ENCODE measurements at regions not wholly inside any gene's neighbourhood (a gene's known extent, or its start where the extent isn't known, plus 50 kb on each side); places are given as distances from the start of the nearest gene placed in this dataset.

DNA sequence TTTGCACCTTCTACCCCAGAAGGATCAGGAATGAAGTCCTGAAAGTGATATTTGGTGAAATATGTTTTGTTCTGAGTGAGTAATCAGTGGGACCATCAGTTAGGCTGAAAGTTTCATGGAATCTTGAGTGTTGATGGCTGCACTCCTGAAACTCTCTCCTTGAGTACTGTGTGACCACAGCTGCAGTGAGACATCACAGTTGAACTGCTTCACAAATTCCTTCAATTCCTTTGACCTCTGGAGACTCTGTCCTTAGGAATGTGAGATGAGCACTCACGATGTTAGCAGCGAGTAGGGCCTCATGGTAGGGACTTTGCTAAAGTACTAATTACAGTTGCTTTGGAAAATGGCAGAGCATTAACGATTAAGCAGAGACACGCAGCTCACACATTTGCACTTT lies 142.9 kb upstream of the SLC4A4 start (continued):
- TF ChIP-seq CTBP2 (IDR thresholded peaks at IDR 0.05; ENCODE audit: borderline replicate concordance, insufficient read depth, insufficient read length, low read length) (no peak), SP2 (IDR thresholded peaks at IDR 0.05; ENCODE audit: low read length) (no peak), CBX5 (IDR thresholded peaks at IDR 0.05; ENCODE audit: low read depth, low read length) (no peak), JUND (IDR thresholded peaks at IDR 0.05; ENCODE audit: low read length) (no peak), SIX5 (IDR thresholded peaks at IDR 0.05; ENCODE audit: low read depth, low read length) (no peak), POLR2AphosphoS5 (IDR thresholded peaks at IDR 0.05; ENCODE audit: low read depth, low read length) (no peak), ZNF274 (IDR thresholded peaks at IDR 0.05; ENCODE audit: borderline replicate concordance, extremely low read depth, low read length) (no peak), SRF (IDR thresholded peaks at IDR 0.05; ENCODE audit: low read depth, low read length) (no peak), CEBPB (IDR thresholded peaks at IDR 0.05; ENCODE audit: low read depth, low read length) (no peak), GABPA (IDR thresholded peaks at IDR 0.05; ENCODE audit: borderline replicate concordance, insufficient read depth, low read length) (no peak), RAD21 (IDR thresholded peaks at IDR 0.05 in 1 of 2, conservative IDR thresholded peaks at IDR 0.05 in 1 of 2; ENCODE audit: low read depth in 2 of 2, low read length in 2 of 2) (no peak), YY1 (IDR thresholded peaks at IDR 0.05; ENCODE audit: low read depth, low read length) (0 out of 2 replicates have a peak, but pooled peaks have one; percentile 18), ASH2L (IDR thresholded peaks at IDR 0.05; ENCODE audit: low read length) (peak; percentile 29), PHF8 (conservative IDR thresholded peaks at IDR 0.05; ENCODE audit: low read depth, low read length) (no peak)
- TF ChIP-seq, protein P1, sequence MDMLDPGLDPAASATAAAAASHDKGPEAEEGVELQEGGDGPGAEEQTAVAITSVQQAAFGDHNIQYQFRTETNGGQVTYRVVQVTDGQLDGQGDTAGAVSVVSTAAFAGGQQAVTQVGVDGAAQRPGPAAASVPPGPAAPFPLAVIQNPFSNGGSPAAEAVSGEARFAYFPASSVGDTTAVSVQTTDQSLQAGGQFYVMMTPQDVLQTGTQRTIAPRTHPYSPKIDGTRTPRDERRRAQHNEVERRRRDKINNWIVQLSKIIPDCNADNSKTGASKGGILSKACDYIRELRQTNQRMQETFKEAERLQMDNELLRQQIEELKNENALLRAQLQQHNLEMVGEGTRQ (IDR thresholded peaks at IDR 0.05; ENCODE audit: low read length), result no peak
